ENCODE measurements at regions not wholly inside any gene's neighbourhood (a gene's known extent, or its start where the extent isn't known, plus 50 kb on each side); places are given as distances from the start of the nearest gene placed in this dataset.
A peak's percentile ranks its signal among the peaks of the same experiment; 100 is the strongest.

DNA sequence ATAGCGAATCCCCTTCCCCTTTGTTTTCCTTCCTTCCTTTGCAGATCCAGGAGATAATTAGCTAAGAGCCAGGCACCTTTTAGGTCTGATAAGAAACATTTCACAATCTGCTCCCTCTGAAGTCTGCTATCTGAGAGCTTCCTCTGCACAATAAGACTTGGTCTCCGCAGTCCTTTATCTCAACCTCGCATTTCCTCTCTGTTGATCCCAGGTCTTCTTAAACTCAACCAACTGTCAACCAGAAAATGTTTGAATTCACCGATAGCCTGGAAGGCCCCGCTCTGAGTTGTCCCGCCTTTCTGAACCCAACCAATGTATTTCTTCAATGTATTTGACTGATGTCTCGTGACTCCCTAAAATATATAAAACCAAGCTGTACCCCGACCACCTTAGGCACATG lies 78.4 kb upstream of the CTDP1 start:
- DNase-seq (ENCODE audit: low spot score), result no peak
- H3K18ac ChIP-seq (ENCODE audit: low read length), result no peak overlapping the region
- H3K4me2 ChIP-seq (ENCODE audit: insufficient read depth, low read length, poor library complexity, severe bottlenecking), result no peak overlapping the region
- H3K27ac ChIP-seq (replicated peaks; ENCODE audit: low read length), result no peak overlapping the region
- no peak overlapping the region for H3K9ac ChIP-seq (ENCODE audit: low read depth, low read length, poor library complexity)
- H2BK5ac ChIP-seq (ENCODE audit: low read length), result no peak overlapping the region
- no peak overlapping the region for H3K4me3 ChIP-seq (ENCODE audit: low read length in 2 of 2)
- peaks cover 0 to 12% of the 10 kb centered on the region in 2 donors for H3K4me1 ChIP-seq (ENCODE audit: control insufficient read depth in 2 of 2, insufficient read depth in 1 of 2, low read depth in 1 of 2, low read length in 2 of 2)
- H3K14ac ChIP-seq (ENCODE audit: low read length), result no peak overlapping the region
- H3K4ac ChIP-seq (ENCODE audit: low read length), result no peak overlapping the region
- H4K8ac ChIP-seq (ENCODE audit: low read depth, low read length), result no peak overlapping the region
- H2AFZ ChIP-seq (ENCODE audit: low read length), result no peak overlapping the region
- H3K27me3 ChIP-seq (ENCODE audit: control insufficient read depth in 3 of 3, insufficient read depth in 3 of 3, low read depth in 1 of 3, low read length in 3 of 3), result peaks cover 0 to 20% (median 0%) of the 10 kb centered on the region in 3 experiments
- H4K91ac ChIP-seq (ENCODE audit: low read depth, low read length, poor library complexity), result no peak overlapping the region
- no peak overlapping the region for H2BK120ac ChIP-seq (ENCODE audit: low read depth, low read length)
- no peak overlapping the region for H2AK5ac ChIP-seq (ENCODE audit: low read depth, low read length)
- H2BK15ac ChIP-seq (ENCODE audit: low read length), result no peak overlapping the region
- no peak overlapping the region for H2BK12ac ChIP-seq (ENCODE audit: low read length)
- no peak overlapping the region for H3K23ac ChIP-seq (ENCODE audit: low read depth, low read length, poor library complexity)
- no peaks in the 10 kb centered on the region for H3K36me3 ChIP-seq (replicated peaks in 1 of 2; ENCODE audit: control insufficient read depth in 2 of 2, insufficient read depth in 2 of 2, low read length in 2 of 2)
- no CpG with 5 or more reads among the region's 8 CpGs for WGBS, 2 donors (ENCODE audit: extremely low coverage in 2 of 2, insufficient read length in 2 of 2, insufficient replicate concordance in 1 of 2)
- H3K79me1 ChIP-seq (ENCODE audit: low read depth, low read length), result no peaks in the 10 kb centered on the region
- H3K9me3 ChIP-seq (replicated peaks in 1 of 2; ENCODE audit: control insufficient read depth in 2 of 2, insufficient read depth in 1 of 2, low read depth in 1 of 2, low read length in 2 of 2), result no peaks in the 10 kb centered on the region

DNA sequence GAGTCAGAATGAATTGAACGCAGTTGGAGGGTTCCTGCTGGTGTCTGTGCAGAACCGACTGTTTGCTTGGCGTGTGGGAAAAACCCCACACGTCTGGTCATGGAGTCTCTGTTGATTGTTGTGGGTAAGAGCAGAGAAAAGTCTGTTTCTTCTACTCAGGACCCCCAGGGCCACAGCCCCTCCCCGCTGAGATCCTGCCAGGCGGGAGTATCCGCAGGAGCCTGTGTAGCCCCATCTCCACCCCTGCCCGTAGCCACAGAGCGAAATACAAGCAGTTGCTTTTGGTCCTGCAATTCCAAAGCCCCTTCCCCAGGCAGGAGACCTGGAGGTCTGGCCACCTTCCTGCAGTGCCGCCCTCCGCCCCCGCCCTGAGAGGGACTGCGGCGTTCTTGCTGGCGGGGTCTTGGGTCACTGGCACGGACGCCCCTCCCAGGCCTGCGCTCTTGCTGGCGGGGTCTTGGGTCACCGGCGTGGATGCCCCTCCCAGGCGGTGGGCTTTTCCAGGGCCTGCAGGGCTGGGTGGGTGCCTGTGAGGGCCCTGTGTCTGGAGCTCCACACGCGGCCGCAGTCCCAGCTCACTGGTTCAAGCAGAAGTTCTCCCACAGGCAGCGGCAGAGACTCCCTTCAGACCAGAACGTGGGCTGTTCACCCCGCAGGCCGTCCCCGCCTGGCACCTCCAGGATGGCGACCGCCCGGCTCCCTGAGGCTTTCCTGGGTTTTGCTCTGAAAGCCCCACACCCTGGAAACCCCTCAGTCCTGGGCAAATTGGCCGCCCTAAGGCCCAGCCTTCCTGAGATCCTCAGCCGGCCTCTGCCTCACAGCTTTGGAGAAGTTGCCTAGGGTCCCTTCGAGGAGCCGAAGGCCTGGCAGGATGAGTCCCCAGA lies 76.0 kb upstream of the CTDP1 start:
- no peak overlapping the region for H3K27ac ChIP-seq (replicated peaks; ENCODE audit: low read length)

DNA sequence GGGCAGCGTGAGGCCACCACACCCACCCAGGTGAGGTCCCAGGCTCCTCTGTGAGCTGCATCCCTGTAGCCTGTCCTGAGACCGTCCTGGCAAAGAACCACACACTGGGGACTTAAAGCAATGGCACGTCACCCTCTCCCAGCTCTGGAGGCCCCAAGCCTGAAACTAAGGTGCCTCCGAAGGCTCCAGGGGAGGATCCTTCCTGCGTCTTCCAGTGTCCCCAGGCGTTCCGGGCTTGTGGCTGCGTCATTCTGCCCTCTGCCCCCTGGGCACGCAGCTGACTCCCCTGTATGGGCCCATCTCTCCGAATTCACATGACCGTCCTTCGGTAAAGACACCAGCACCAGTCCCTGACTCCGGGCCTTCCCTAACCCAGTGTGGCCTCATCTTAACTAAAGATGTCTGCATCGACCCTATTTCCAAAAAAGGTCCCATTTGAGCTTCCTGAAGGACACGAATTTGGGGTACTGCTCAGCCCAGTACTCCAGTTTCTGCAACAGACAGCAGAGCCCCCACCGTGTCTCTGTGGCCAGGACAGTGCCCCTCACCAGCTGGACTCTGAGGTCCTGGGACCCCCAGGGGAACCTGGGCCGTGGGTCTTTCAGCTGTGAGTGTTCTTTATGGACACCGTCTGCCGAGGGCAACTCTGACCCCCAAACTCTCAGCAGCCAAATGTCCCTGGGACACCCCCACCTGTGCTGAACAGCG lies 75.2 kb upstream of the CTDP1 start:
- no peak overlapping the region for H3K23ac ChIP-seq (ENCODE audit: low read depth, low read length, poor library complexity)
- DNase-seq (ENCODE audit: low spot score), result no peak
- H2BK15ac ChIP-seq (ENCODE audit: low read length), result peak overlapping the region; percentile 87
- H2BK120ac ChIP-seq (ENCODE audit: low read depth, low read length), result no peak overlapping the region
- no CpG with 5 or more reads among the region's 20 CpGs for WGBS, 2 donors (ENCODE audit: extremely low coverage in 2 of 2, insufficient read length in 2 of 2, insufficient replicate concordance in 1 of 2)
- H3K4me2 ChIP-seq (ENCODE audit: insufficient read depth, low read length, poor library complexity, severe bottlenecking), result no peak overlapping the region
- peaks cover 2% of the 10 kb centered on the region for H3K79me1 ChIP-seq (ENCODE audit: low read depth, low read length)
- no peak overlapping the region for H3K4ac ChIP-seq (ENCODE audit: low read length)
- H3K18ac ChIP-seq (ENCODE audit: low read length), result peak overlapping the region; percentile 77
- H3K27ac ChIP-seq (replicated peaks; ENCODE audit: low read length), result no peak overlapping the region
- H2AFZ ChIP-seq (ENCODE audit: low read length), result no peak overlapping the region
- H2BK5ac ChIP-seq (ENCODE audit: low read length), result no peak overlapping the region
- H3K9me3 ChIP-seq (replicated peaks in 1 of 2; ENCODE audit: control insufficient read depth in 2 of 2, insufficient read depth in 1 of 2, low read depth in 1 of 2, low read length in 2 of 2), result no peaks in the 10 kb centered on the region
- peak overlapping the region; percentile 63 for H3K14ac ChIP-seq (ENCODE audit: low read length)
- no peak overlapping the region for H4K91ac ChIP-seq (ENCODE audit: low read depth, low read length, poor library complexity)
- H3K9ac ChIP-seq (ENCODE audit: low read depth, low read length, poor library complexity), result no peak overlapping the region
- H3K4me3 ChIP-seq (ENCODE audit: low read length in 2 of 2), result peak overlapping the region in 1 of 2 donors; percentile 66
- peak overlapping the region; percentile 31 for H4K8ac ChIP-seq (ENCODE audit: low read depth, low read length)
- H3K27me3 ChIP-seq (ENCODE audit: control insufficient read depth in 3 of 3, insufficient read depth in 3 of 3, low read depth in 1 of 3, low read length in 3 of 3), result peaks cover 0 to 11% (median 0%) of the 10 kb centered on the region in 3 experiments
- H2BK12ac ChIP-seq (ENCODE audit: low read length), result peak overlapping the region; percentile 51
- no peaks in the 10 kb centered on the region for H3K36me3 ChIP-seq (replicated peaks in 1 of 2; ENCODE audit: control insufficient read depth in 2 of 2, insufficient read depth in 2 of 2, low read length in 2 of 2)
- peaks cover 0 to 4% of the 10 kb centered on the region in 2 donors for H3K4me1 ChIP-seq (ENCODE audit: control insufficient read depth in 2 of 2, insufficient read depth in 1 of 2, low read depth in 1 of 2, low read length in 2 of 2)
- H2AK5ac ChIP-seq (ENCODE audit: low read depth, low read length), result peak overlapping the region; percentile 91

More for the DNA sequence above, 76.0 kb upstream of the CTDP1 start:
- Histone ChIP-seq H3K9ac (ENCODE audit: low read depth, low read length, poor library complexity) (no peak overlapping the region), H3K4me3 (ENCODE audit: low read length in 2 of 2) (no peak overlapping the region), H3K4ac (ENCODE audit: low read length) (no peak overlapping the region), H4K8ac (ENCODE audit: low read depth, low read length) (peak overlapping the region; percentile 32), H3K27me3 (ENCODE audit: control insufficient read depth in 3 of 3, insufficient read depth in 3 of 3, low read depth in 1 of 3, low read length in 3 of 3) (peaks cover 0 to 14% (median 0%) of the 10 kb centered on the region in 3 experiments), H2BK15ac (ENCODE audit: low read length) (peak overlapping the region; percentile 87), H2AK5ac (ENCODE audit: low read depth, low read length) (peak overlapping the region; percentile 91), H2BK120ac (ENCODE audit: low read depth, low read length) (no peak overlapping the region), H3K36me3 (replicated peaks in 1 of 2; ENCODE audit: control insufficient read depth in 2 of 2, insufficient read depth in 2 of 2, low read length in 2 of 2) (no peaks in the 10 kb centered on the region), H3K14ac (ENCODE audit: low read length) (peak overlapping the region; percentile 31), H4K91ac (ENCODE audit: low read depth, low read length, poor library complexity) (no peak overlapping the region), H3K23ac (ENCODE audit: low read depth, low read length, poor library complexity) (peak overlapping the region; percentile 61), H3K79me1 (ENCODE audit: low read depth, low read length) (no peaks in the 10 kb centered on the region), H2AFZ (ENCODE audit: low read length) (no peak overlapping the region), H3K18ac (ENCODE audit: low read length) (peak overlapping the region; percentile 77), H3K4me1 (ENCODE audit: control insufficient read depth in 2 of 2, insufficient read depth in 1 of 2, low read depth in 1 of 2, low read length in 2 of 2) (peaks cover 0 to 5% of the 10 kb centered on the region in 2 donors), H2BK5ac (ENCODE audit: low read length) (peak overlapping the region; percentile 89), H3K9me3 (replicated peaks in 1 of 2; ENCODE audit: control insufficient read depth in 2 of 2, insufficient read depth in 1 of 2, low read depth in 1 of 2, low read length in 2 of 2) (no peaks in the 10 kb centered on the region), H3K4me2 (ENCODE audit: insufficient read depth, low read length, poor library complexity, severe bottlenecking) (no peak overlapping the region), H2BK12ac (ENCODE audit: low read length) (peak overlapping the region; percentile 51)
- no CpG with 5 or more reads among the region's 37 CpGs for WGBS, 2 donors (ENCODE audit: extremely low coverage in 2 of 2, insufficient read length in 2 of 2, insufficient replicate concordance in 1 of 2)
- DNase-seq (ENCODE audit: low spot score), result no peak

Measured in neuronal stem cell (in vitro differentiated cells).